ENCODE measurements at regions not wholly inside any gene's neighbourhood (a gene's known extent, or its start where the extent isn't known, plus 50 kb on each side); places are given as distances from the start of the nearest gene placed in this dataset.

- TF ChIP-seq ARNTL (CRISPR knock-in tag; IDR thresholded peaks at IDR 0.05; ENCODE audit: borderline replicate concordance, low read depth) (no peak), TCF4 (CRISPR knock-in tag; IDR thresholded peaks at IDR 0.05; ENCODE audit: borderline replicate concordance) (no peak), BACH2 (CRISPR knock-in tag; IDR thresholded peaks at IDR 0.05; ENCODE audit: borderline replicate concordance) (no peak), CSDC2 (CRISPR knock-in tag; IDR thresholded peaks at IDR 0.05) (no peak)
Observed at GRCh38 chr4:102404431-102404969, 59.2 kb upstream of the SLC39A8 start.

Measured in SK-N-SH treated with all-trans-retinoic acid at 6 μM for 48 hours (cell line).